ENCODE measurements at regions not wholly inside any gene's neighbourhood (a gene's known extent, or its start where the extent isn't known, plus 50 kb on each side); places are given as distances from the start of the nearest gene placed in this dataset.

DNA sequence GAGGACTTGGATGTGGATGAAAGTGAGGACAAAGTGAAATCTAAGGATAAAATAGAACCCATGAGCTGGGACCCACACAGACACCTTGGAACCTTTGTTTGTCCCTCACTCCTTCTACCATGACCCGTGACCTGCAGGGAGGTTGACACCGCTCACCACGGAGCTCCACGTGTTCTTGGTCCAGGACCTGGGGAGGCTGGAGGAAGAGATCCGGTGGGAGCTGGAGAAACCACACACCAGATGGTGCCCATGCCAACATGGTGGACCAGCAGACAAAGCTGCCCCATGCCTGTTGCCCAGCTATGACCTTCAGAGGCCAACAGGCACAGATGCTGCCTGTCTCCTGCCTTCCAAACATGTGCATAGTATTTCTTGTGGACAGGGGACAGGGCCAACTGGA is 721.9 kb downstream of the PTPRU start:
- no peak overlapping the region for H3K4me3 ChIP-seq (ENCODE audit: control insufficient read depth in 2 of 3, extremely low read depth in 1 of 3, insufficient read depth in 2 of 3, low read depth in 1 of 3, low read length in 3 of 3)
- no peaks in the 10 kb centered on the region for H3K36me3 ChIP-seq (ENCODE audit: control insufficient read depth in 2 of 2, extremely low read depth in 1 of 2, insufficient read depth in 2 of 2, low read length in 2 of 2)
- no peak overlapping the region for H2AFZ ChIP-seq (ENCODE audit: control insufficient read depth, low read length)
- no peaks in the 10 kb centered on the region for H3K4me1 ChIP-seq (ENCODE audit: control insufficient read depth, extremely low read depth, insufficient read depth, low read length)
- no peaks in the 10 kb centered on the region for H3K9me3 ChIP-seq (ENCODE audit: control insufficient read depth, low read depth, low read length)
- H4K20me1 ChIP-seq (ENCODE audit: control insufficient read depth, extremely low read depth, insufficient read depth, low read length): no peaks in the 10 kb centered on the region
- no peak for DNase-seq (ENCODE audit: low read depth, low spot score)
- dilution Hi-C loops (cut with MboI; ENCODE audit: extremely low pct_ligation_motif_present, low sequenced_read_pairs): no loop called here
- no peak overlapping the region for H3K27ac ChIP-seq (ENCODE audit: control insufficient read depth, insufficient read depth, low read length)
- FAIRE-seq: no peak
- TF ChIP-seq CTCF (optimal IDR thresholded peaks at IDR 0.05 in 1 of 3, IDR thresholded peaks at IDR 0.05 in 1 of 3, conservative IDR thresholded peaks at IDR 0.05 in 1 of 3; ENCODE audit: extremely low read depth in 1 of 3, insufficient read depth in 2 of 3, low read length in 3 of 3) (no peak), EZH2 (IDR thresholded peaks at IDR 0.05; ENCODE audit: low read length) (no peak)
- no peak overlapping the region for H3K9ac ChIP-seq (ENCODE audit: control insufficient read depth, extremely low read depth, insufficient read depth, low read length)
- H3K9me1 ChIP-seq (ENCODE audit: control insufficient read depth, extremely low read depth, insufficient read depth, low read length): no peaks in the 10 kb centered on the region
- H3K79me2 ChIP-seq (ENCODE audit: control insufficient read depth, insufficient read depth, low read length): no peaks in the 10 kb centered on the region
- H3K27me3 ChIP-seq (ENCODE audit: control insufficient read depth, extremely low read depth, insufficient read depth, low read length): peaks cover 20% of the 10 kb centered on the region
- H3K4me2 ChIP-seq (ENCODE audit: control insufficient read depth, extremely low read depth, insufficient read depth, low read depth, low read length): no peak overlapping the region

- Histone ChIP-seq H4K20me1 (ENCODE audit: control insufficient read depth, extremely low read depth, insufficient read depth, low read length) (no peaks in the 10 kb centered on the region), H3K9me1 (ENCODE audit: control insufficient read depth, extremely low read depth, insufficient read depth, low read length) (no peaks in the 10 kb centered on the region), H3K9ac (ENCODE audit: control insufficient read depth, extremely low read depth, insufficient read depth, low read length) (no peak overlapping the region), H3K9me3 (ENCODE audit: control insufficient read depth, low read depth, low read length) (no peaks in the 10 kb centered on the region), H3K27ac (ENCODE audit: control insufficient read depth, insufficient read depth, low read length) (no peak overlapping the region), H3K4me1 (ENCODE audit: control insufficient read depth, extremely low read depth, insufficient read depth, low read length) (no peaks in the 10 kb centered on the region), H3K27me3 (ENCODE audit: control insufficient read depth, extremely low read depth, insufficient read depth, low read length) (peaks cover 20% of the 10 kb centered on the region), H3K79me2 (ENCODE audit: control insufficient read depth, insufficient read depth, low read length) (no peaks in the 10 kb centered on the region), H3K4me3 (ENCODE audit: control insufficient read depth in 2 of 3, extremely low read depth in 1 of 3, insufficient read depth in 2 of 3, low read depth in 1 of 3, low read length in 3 of 3) (no peak overlapping the region), H3K36me3 (ENCODE audit: control insufficient read depth in 2 of 2, extremely low read depth in 1 of 2, insufficient read depth in 2 of 2, low read length in 2 of 2) (no peaks in the 10 kb centered on the region), H2AFZ (ENCODE audit: control insufficient read depth, low read length) (no peak overlapping the region), H3K4me2 (ENCODE audit: control insufficient read depth, extremely low read depth, insufficient read depth, low read depth, low read length) (no peak overlapping the region)
- DNase-seq (ENCODE audit: low read depth, low spot score) (no peak), FAIRE-seq (no peak)
- TF ChIP-seq CTCF (optimal IDR thresholded peaks at IDR 0.05 in 1 of 3, IDR thresholded peaks at IDR 0.05 in 1 of 3, conservative IDR thresholded peaks at IDR 0.05 in 1 of 3; ENCODE audit: extremely low read depth in 1 of 3, insufficient read depth in 2 of 3, low read length in 3 of 3): no peak
- TF ChIP-seq EZH2 (IDR thresholded peaks at IDR 0.05; ENCODE audit: low read length): no peak
- dilution Hi-C loops (cut with MboI; ENCODE audit: extremely low pct_ligation_motif_present, low sequenced_read_pairs): no loop called here
Measured at GRCh38 chr1:29956349-29957030, 720.2 kb downstream of the PTPRU start.

Measured in keratinocyte (primary cell).